ENCODE measurements at regions not wholly inside any gene's neighbourhood (a gene's known extent, or its start where the extent isn't known, plus 50 kb on each side); places are given as distances from the start of the nearest gene placed in this dataset.

- Mint-ChIP-seq H3K4me3 (no peak overlapping the region), H3K9me3 (no peaks in the 10 kb centered on the region), H3K27me3 (no peaks in the 10 kb centered on the region), H3K4me1 (ENCODE audit: low read depth) (no peaks in the 10 kb centered on the region), H3K27ac (no peak overlapping the region), H3K36me3 (ENCODE audit: low read depth) (no peaks in the 10 kb centered on the region)
- CTCF ChIA-PET, result no interaction called here
- POLR2A ChIA-PET, result no interaction called here
- intact Hi-C loops (cut with micrococcal nuclease), result no loop called here
- DNase-seq (no peak), ATAC-seq (no peak)
- TF ChIP-seq CTCF (IDR thresholded peaks at IDR 0.05), result no peak
Measured at GRCh38 chr7:115754226-115754625, 276.3 kb downstream of the TFEC start.

GRCh38 chr7:115749924-115750323, 280.6 kb downstream of the TFEC start:
- H3K27ac Mint-ChIP-seq, result no peak overlapping the region
- H3K4me3 Mint-ChIP-seq, result no peak overlapping the region
- no peaks in the 10 kb centered on the region for H3K27me3 Mint-ChIP-seq
- CTCF ChIA-PET, result no interaction called here
- TF ChIP-seq CTCF (IDR thresholded peaks at IDR 0.05), result no peak
- no peaks in the 10 kb centered on the region for H3K4me1 Mint-ChIP-seq (ENCODE audit: low read depth)
- DNase-seq (no peak), ATAC-seq (no peak)
- H3K9me3 Mint-ChIP-seq, result no peaks in the 10 kb centered on the region
- no peaks in the 10 kb centered on the region for H3K36me3 Mint-ChIP-seq (ENCODE audit: low read depth)
- intact Hi-C loops (cut with micrococcal nuclease), result no loop called here
- POLR2A ChIA-PET, result no interaction called here

GRCh38 chr7:115748123-115748738, 282.3 kb downstream of the TFEC start:
- TF ChIP-seq CTCF (IDR thresholded peaks at IDR 0.05), result no peak
- H3K9me3 Mint-ChIP-seq, result no peaks in the 10 kb centered on the region
- no peak overlapping the region for H3K4me3 Mint-ChIP-seq
- no peak overlapping the region for H3K27ac Mint-ChIP-seq
- CTCF ChIA-PET, result no interaction called here
- intact Hi-C loops (cut with micrococcal nuclease), result no loop called here
- no peak for DNase-seq
- H3K36me3 Mint-ChIP-seq (ENCODE audit: low read depth), result no peaks in the 10 kb centered on the region
- POLR2A ChIA-PET, result no interaction called here
- ATAC-seq, result no peak
- H3K4me1 Mint-ChIP-seq (ENCODE audit: low read depth), result no peaks in the 10 kb centered on the region
- H3K27me3 Mint-ChIP-seq, result no peaks in the 10 kb centered on the region

GRCh38 chr7:115747174-115747573, 283.4 kb downstream of the TFEC start:
- H3K27ac Mint-ChIP-seq, result no peak overlapping the region
- intact Hi-C loops (cut with micrococcal nuclease), result no loop called here
- no peaks in the 10 kb centered on the region for H3K36me3 Mint-ChIP-seq (ENCODE audit: low read depth)

GRCh38 chr7:115740043-115740442, 290.5 kb downstream of the TFEC start:
- Mint-ChIP-seq H3K27me3 (no peaks in the 10 kb centered on the region), H3K4me3 (no peak overlapping the region), H3K36me3 (ENCODE audit: low read depth) (no peaks in the 10 kb centered on the region), H3K9me3 (no peaks in the 10 kb centered on the region), H3K4me1 (ENCODE audit: low read depth) (no peaks in the 10 kb centered on the region), H3K27ac (no peak overlapping the region)
- POLR2A ChIA-PET, result no interaction called here
- TF ChIP-seq CTCF (IDR thresholded peaks at IDR 0.05), result no peak
- intact Hi-C loops (cut with micrococcal nuclease), result no loop called here
- CTCF ChIA-PET, result no interaction called here
- DNase-seq, result no peak
- ATAC-seq, result no peak

More at GRCh38 chr7:115747174-115747573, 283.4 kb downstream of the TFEC start:
- DNase-seq (no peak), ATAC-seq (no peak)
- Mint-ChIP-seq H3K4me1 (ENCODE audit: low read depth) (no peaks in the 10 kb centered on the region), H3K4me3 (no peak overlapping the region), H3K9me3 (no peaks in the 10 kb centered on the region), H3K27me3 (no peaks in the 10 kb centered on the region)
- CTCF ChIA-PET, result no interaction called here
- POLR2A ChIA-PET, result no interaction called here
- no peak for TF ChIP-seq CTCF (IDR thresholded peaks at IDR 0.05)
